Neuron (in vitro differentiated cells): ENCODE measurements at regions not wholly inside any gene's neighbourhood (a gene's known extent, or its start where the extent isn't known, plus 50 kb on each side); places are given as distances from the start of the nearest gene placed in this dataset.

ENCODE experiments used
- H2AFZ ChIP-seq: one replicate; pipeline ENCODE4 v1.6.1; 2013; ENCODE audit warnings: low read depth, mild to moderate bottlenecking, inconsistent platforms, low read length, moderate library complexity
- H3K27me3 ChIP-seq: one replicate; pipeline ENCODE4 v1.6.1; 2013; ENCODE audit warnings: low read length; ENCODE audit not compliant: insufficient read depth
- H3K36me3 ChIP-seq: one replicate; pipeline ENCODE4 v1.6.1; 2013; ENCODE audit warnings: low read length; ENCODE audit not compliant: insufficient read depth
- H3K4me1 ChIP-seq: one replicate; pipeline ENCODE4 v1.6.1; 2013; ENCODE audit warnings: low read length; ENCODE audit not compliant: insufficient read depth
- H3K4me3 ChIP-seq: 2 replicates; pipeline ENCODE4 v1.5.1; 2013; ENCODE audit warnings: mild to moderate bottlenecking, low read length, moderate library complexity
- H3K9me3 ChIP-seq: one replicate; pipeline ENCODE4 v1.6.1; 2013; ENCODE audit warnings: low read length

GRCh38 chr3:117219296-117219695 lies 509.7 kb downstream of the TUSC7 start:
- Histone ChIP-seq H3K4me3 (no peak overlapping the region), H3K9me3 (no peaks in the 10 kb centered on the region), H2AFZ (no peak overlapping the region), H3K27me3 (no peaks in the 10 kb centered on the region), H3K36me3 (no peaks in the 10 kb centered on the region), H3K4me1 (peaks cover 6% of the 10 kb centered on the region)

GRCh38 chr3:117226932-117227331 lies 517.4 kb downstream of the TUSC7 start:
- no peaks in the 10 kb centered on the region for H3K9me3 ChIP-seq
- no peaks in the 10 kb centered on the region for H3K27me3 ChIP-seq
- H3K4me3 ChIP-seq, result no peak overlapping the region
- peaks cover 42% of the 10 kb centered on the region for H3K4me1 ChIP-seq
- no peaks in the 10 kb centered on the region for H3K36me3 ChIP-seq
- H2AFZ ChIP-seq, result no peak overlapping the region

GRCh38 chr3:117228466-117228865 lies 518.9 kb downstream of the TUSC7 start:
- peaks cover 44% of the 10 kb centered on the region for H3K4me1 ChIP-seq

GRCh38 chr3:117230924-117231323 lies 521.3 kb downstream of the TUSC7 start:
- no peaks in the 10 kb centered on the region for H3K36me3 ChIP-seq
- no peaks in the 10 kb centered on the region for H3K9me3 ChIP-seq
- H3K27me3 ChIP-seq, result no peaks in the 10 kb centered on the region
- peaks cover 62% of the 10 kb centered on the region for H3K4me1 ChIP-seq
- H3K4me3 ChIP-seq, result no peak overlapping the region
- H2AFZ ChIP-seq, result no peak overlapping the region

More at GRCh38 chr3:117228466-117228865, 518.9 kb downstream of the TUSC7 start:
- H3K9me3 ChIP-seq, result no peaks in the 10 kb centered on the region
- no peak overlapping the region for H2AFZ ChIP-seq
- no peak overlapping the region for H3K4me3 ChIP-seq
- no peaks in the 10 kb centered on the region for H3K27me3 ChIP-seq
- H3K36me3 ChIP-seq, result no peaks in the 10 kb centered on the region

GRCh38 chr3:117234331-117234730 lies 524.8 kb downstream of the TUSC7 start:
- no peaks in the 10 kb centered on the region for H3K9me3 ChIP-seq
- H3K4me1 ChIP-seq, result peaks cover 35% of the 10 kb centered on the region
- H3K36me3 ChIP-seq, result no peaks in the 10 kb centered on the region
- H2AFZ ChIP-seq, result no peak overlapping the region
- no peak overlapping the region for H3K4me3 ChIP-seq
- H3K27me3 ChIP-seq, result no peaks in the 10 kb centered on the region

GRCh38 chr3:117235304-117235703 lies 525.7 kb downstream of the TUSC7 start:
- Histone ChIP-seq H3K4me1 (peaks cover 31% of the 10 kb centered on the region), H3K36me3 (no peaks in the 10 kb centered on the region), H3K9me3 (no peaks in the 10 kb centered on the region), H3K27me3 (no peaks in the 10 kb centered on the region), H3K4me3 (no peak overlapping the region), H2AFZ (no peak overlapping the region)

- Histone ChIP-seq H3K9me3 (no peaks in the 10 kb centered on the region), H2AFZ (no peak overlapping the region), H3K4me3 (no peak overlapping the region), H3K36me3 (no peaks in the 10 kb centered on the region), H3K4me1 (peaks cover 26% of the 10 kb centered on the region), H3K27me3 (no peaks in the 10 kb centered on the region)
Measured at GRCh38 chr3:117238806-117239205, 529.2 kb downstream of the TUSC7 start.

GRCh38 chr3:117243657-117244056 lies 534.1 kb downstream of the TUSC7 start:
- Histone ChIP-seq H3K9me3 (no peaks in the 10 kb centered on the region), H3K4me1 (peaks cover 12% of the 10 kb centered on the region), H3K36me3 (no peaks in the 10 kb centered on the region), H3K4me3 (no peak overlapping the region), H2AFZ (no peak overlapping the region), H3K27me3 (no peaks in the 10 kb centered on the region)

GRCh38 chr3:117246771-117247555 lies 537.4 kb downstream of the TUSC7 start:
- Histone ChIP-seq H3K4me1 (peaks cover 5% of the 10 kb centered on the region), H3K4me3 (no peak overlapping the region), H2AFZ (no peak overlapping the region), H3K27me3 (no peaks in the 10 kb centered on the region), H3K36me3 (no peaks in the 10 kb centered on the region), H3K9me3 (no peaks in the 10 kb centered on the region)

GRCh38 chr3:117248153-117248552 lies 538.6 kb downstream of the TUSC7 start:
- Histone ChIP-seq H2AFZ (no peak overlapping the region), H3K9me3 (no peaks in the 10 kb centered on the region), H3K4me1 (peaks cover 5% of the 10 kb centered on the region), H3K27me3 (no peaks in the 10 kb centered on the region), H3K36me3 (no peaks in the 10 kb centered on the region), H3K4me3 (no peak overlapping the region)

GRCh38 chr3:117252208-117252607 lies 542.6 kb downstream of the TUSC7 start:
- H3K4me3 ChIP-seq, result no peak overlapping the region
- peaks cover 5% of the 10 kb centered on the region for H3K4me1 ChIP-seq
- no peaks in the 10 kb centered on the region for H3K27me3 ChIP-seq
- no peaks in the 10 kb centered on the region for H3K36me3 ChIP-seq
- no peaks in the 10 kb centered on the region for H3K9me3 ChIP-seq
- no peak overlapping the region for H2AFZ ChIP-seq

- Histone ChIP-seq H2AFZ (no peak overlapping the region), H3K36me3 (no peaks in the 10 kb centered on the region), H3K27me3 (no peaks in the 10 kb centered on the region), H3K4me1 (peaks cover 4% of the 10 kb centered on the region), H3K4me3 (no peak overlapping the region), H3K9me3 (no peaks in the 10 kb centered on the region)
Measured at GRCh38 chr3:117252651-117253050, 543.1 kb downstream of the TUSC7 start.

- Histone ChIP-seq H2AFZ (no peak overlapping the region), H3K27me3 (no peaks in the 10 kb centered on the region), H3K9me3 (no peaks in the 10 kb centered on the region), H3K36me3 (no peaks in the 10 kb centered on the region), H3K4me1 (no peaks in the 10 kb centered on the region), H3K4me3 (no peak overlapping the region)
Measured at GRCh38 chr3:117253636-117254035, 544.1 kb downstream of the TUSC7 start.

- H3K4me3 ChIP-seq, result no peak overlapping the region
- no peaks in the 10 kb centered on the region for H3K9me3 ChIP-seq
- H3K36me3 ChIP-seq, result no peaks in the 10 kb centered on the region
- H2AFZ ChIP-seq, result no peak overlapping the region
- H3K4me1 ChIP-seq, result no peaks in the 10 kb centered on the region
- H3K27me3 ChIP-seq, result no peaks in the 10 kb centered on the region
Measured at GRCh38 chr3:117254985-117255384, 545.4 kb downstream of the TUSC7 start.
